ENCODE measurements at regions not wholly inside any gene's neighbourhood (a gene's known extent, or its start where the extent isn't known, plus 50 kb on each side); places are given as distances from the start of the nearest gene placed in this dataset.

DNA sequence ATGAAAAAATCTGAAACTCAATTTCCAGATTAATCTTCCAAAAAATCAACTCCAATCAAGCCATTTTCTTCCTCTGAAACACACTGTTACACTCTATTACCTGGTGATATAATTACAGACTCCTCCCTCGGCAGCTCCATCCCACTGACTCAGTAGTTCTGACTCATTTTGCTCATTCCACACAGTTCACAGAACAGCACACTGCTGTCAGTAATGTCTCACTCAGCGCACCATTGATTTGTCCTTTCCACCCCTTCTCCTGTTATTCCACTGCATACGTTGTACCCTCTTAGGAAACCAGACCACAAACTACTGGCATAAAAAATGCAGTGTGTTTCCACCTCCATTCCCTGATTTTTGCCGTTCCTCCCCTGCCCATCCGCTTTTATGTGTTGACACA lies 212.7 kb downstream of the SLIT2 start:
- no peak for TF ChIP-seq TOX (CRISPR knock-in tag; IDR thresholded peaks at IDR 0.05; ENCODE audit: borderline replicate concordance)
- TF ChIP-seq, protein P1, sequence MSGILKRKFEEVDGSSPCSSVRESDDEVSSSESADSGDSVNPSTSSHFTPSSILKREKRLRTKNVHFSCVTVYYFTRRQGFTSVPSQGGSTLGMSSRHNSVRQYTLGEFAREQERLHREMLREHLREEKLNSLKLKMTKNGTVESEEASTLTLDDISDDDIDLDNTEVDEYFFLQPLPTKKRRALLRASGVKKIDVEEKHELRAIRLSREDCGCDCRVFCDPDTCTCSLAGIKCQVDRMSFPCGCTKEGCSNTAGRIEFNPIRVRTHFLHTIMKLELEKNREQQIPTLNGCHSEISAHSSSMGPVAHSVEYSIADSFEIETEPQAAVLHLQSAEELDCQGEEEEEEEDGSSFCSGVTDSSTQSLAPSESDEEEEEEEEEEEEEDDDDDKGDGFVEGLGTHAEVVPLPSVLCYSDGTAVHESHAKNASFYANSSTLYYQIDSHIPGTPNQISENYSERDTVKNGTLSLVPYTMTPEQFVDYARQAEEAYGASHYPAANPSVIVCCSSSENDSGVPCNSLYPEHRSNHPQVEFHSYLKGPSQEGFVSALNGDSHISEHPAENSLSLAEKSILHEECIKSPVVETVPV (CRISPR knock-in tag; IDR thresholded peaks at IDR 0.05), result no peak
- no peak for TF ChIP-seq GLIS3 (CRISPR knock-in tag; IDR thresholded peaks at IDR 0.05)
- no peak for TF ChIP-seq ZNF8 (CRISPR knock-in tag; IDR thresholded peaks at IDR 0.05)
- no peak for TF ChIP-seq OSR1 (CRISPR knock-in tag; IDR thresholded peaks at IDR 0.05)
- TF ChIP-seq ISL1 (CRISPR knock-in tag; IDR thresholded peaks at IDR 0.05), result no peak
- no peak for TF ChIP-seq SNAI2 (CRISPR knock-in tag; IDR thresholded peaks at IDR 0.05)
- no peak for TF ChIP-seq TCF4 (CRISPR knock-in tag; IDR thresholded peaks at IDR 0.05; ENCODE audit: borderline replicate concordance)
- no peak for TF ChIP-seq BACH2 (CRISPR knock-in tag; IDR thresholded peaks at IDR 0.05; ENCODE audit: borderline replicate concordance)
- TF ChIP-seq ZNF70 (CRISPR knock-in tag; IDR thresholded peaks at IDR 0.05), result no peak
- no peak for TF ChIP-seq PATZ1 (CRISPR knock-in tag; IDR thresholded peaks at IDR 0.05; ENCODE audit: borderline replicate concordance)
- TF ChIP-seq PPARA (CRISPR knock-in tag; IDR thresholded peaks at IDR 0.05; ENCODE audit: borderline replicate concordance), result no peak
- TF ChIP-seq, protein P2, sequence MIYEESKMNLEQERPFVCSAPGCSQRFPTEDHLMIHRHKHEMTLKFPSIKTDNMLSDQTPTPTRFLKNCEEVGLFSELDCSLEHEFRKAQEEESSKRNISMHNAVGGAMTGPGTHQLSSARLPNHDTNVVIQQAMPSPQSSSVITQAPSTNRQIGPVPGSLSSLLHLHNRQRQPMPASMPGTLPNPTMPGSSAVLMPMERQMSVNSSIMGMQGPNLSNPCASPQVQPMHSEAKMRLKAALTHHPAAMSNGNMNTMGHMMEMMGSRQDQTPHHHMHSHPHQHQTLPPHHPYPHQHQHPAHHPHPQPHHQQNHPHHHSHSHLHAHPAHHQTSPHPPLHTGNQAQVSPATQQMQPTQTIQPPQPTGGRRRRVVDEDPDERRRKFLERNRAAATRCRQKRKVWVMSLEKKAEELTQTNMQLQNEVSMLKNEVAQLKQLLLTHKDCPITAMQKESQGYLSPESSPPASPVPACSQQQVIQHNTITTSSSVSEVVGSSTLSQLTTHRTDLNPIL (CRISPR knock-in tag; IDR thresholded peaks at IDR 0.05; ENCODE audit: low read depth), result no peak
- TF ChIP-seq ZFP30 (CRISPR knock-in tag; IDR thresholded peaks at IDR 0.05), result no peak
- TF ChIP-seq ZC3H10 (CRISPR knock-in tag; IDR thresholded peaks at IDR 0.05), result no peak
- no peak for TF ChIP-seq ZNF565 (CRISPR knock-in tag; conservative IDR thresholded peaks at IDR 0.05; ENCODE audit: low read depth)
- no peak for TF ChIP-seq ESRRG (CRISPR knock-in tag; IDR thresholded peaks at IDR 0.05)
- TF ChIP-seq, protein P3, sequence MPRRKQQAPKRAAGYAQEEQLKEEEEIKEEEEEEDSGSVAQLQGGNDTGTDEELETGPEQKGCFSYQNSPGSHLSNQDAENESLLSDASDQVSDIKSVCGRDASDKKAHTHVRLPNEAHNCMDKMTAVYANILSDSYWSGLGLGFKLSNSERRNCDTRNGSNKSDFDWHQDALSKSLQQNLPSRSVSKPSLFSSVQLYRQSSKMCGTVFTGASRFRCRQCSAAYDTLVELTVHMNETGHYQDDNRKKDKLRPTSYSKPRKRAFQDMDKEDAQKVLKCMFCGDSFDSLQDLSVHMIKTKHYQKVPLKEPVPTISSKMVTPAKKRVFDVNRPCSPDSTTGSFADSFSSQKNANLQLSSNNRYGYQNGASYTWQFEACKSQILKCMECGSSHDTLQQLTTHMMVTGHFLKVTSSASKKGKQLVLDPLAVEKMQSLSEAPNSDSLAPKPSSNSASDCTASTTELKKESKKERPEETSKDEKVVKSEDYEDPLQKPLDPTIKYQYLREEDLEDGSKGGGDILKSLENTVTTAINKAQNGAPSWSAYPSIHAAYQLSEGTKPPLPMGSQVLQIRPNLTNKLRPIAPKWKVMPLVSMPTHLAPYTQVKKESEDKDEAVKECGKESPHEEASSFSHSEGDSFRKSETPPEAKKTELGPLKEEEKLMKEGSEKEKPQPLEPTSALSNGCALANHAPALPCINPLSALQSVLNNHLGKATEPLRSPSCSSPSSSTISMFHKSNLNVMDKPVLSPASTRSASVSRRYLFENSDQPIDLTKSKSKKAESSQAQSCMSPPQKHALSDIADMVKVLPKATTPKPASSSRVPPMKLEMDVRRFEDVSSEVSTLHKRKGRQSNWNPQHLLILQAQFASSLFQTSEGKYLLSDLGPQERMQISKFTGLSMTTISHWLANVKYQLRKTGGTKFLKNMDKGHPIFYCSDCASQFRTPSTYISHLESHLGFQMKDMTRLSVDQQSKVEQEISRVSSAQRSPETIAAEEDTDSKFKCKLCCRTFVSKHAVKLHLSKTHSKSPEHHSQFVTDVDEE (CRISPR knock-in tag; IDR thresholded peaks at IDR 0.05), result no peak
- no peak for TF ChIP-seq ZFP3 (CRISPR knock-in tag; IDR thresholded peaks at IDR 0.05)
- TF ChIP-seq CSDC2 (CRISPR knock-in tag; IDR thresholded peaks at IDR 0.05), result no peak
- ATAC-seq, result peak; percentile 86

DNA sequence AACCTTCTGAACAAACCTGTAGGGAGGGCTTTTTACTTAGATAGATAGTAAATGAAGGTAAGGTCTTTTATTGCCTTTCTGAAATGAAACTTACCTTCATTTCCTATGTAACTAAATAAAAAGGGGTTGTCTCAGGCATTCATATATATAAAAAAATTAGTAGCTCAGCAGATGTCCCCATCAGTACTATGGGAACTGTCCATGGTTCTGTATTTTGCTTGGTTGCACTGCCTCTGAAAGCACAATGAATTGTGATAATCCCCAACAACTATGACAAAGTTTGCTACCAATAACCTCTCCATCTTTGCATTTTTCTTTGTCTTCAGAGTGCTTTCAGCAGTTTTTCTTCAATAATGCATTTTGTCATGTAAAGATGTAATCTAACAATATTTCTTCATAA lies 222.4 kb downstream of the SLIT2 start:
- ATAC-seq, result peak; percentile 44; the same call in 2 of the 3 replicates

DNA sequence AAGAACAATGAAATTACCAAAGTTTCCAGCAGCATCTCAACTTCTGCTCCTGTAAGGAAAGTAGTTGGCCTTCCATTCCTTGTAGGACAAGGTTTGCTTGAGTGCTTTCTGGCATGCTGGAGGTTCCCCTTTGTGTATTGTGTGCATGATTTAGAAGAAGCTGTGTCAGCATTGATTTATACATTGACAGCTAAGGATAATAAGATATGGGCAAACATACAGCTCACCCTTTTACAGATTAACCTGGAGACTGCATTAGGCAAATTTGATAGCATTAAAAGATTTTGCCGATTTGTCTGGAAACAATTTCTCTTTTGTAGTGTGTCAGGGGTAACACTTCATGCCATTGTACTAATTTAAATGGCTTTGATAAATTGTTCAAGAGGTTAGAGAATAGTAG lies 221.8 kb upstream of the PACRGL start:
- ATAC-seq, result no peak
- TF ChIP-seq BACH2 (CRISPR knock-in tag; IDR thresholded peaks at IDR 0.05; ENCODE audit: borderline replicate concordance), result no peak
- no peak for TF ChIP-seq SNAI2 (CRISPR knock-in tag; IDR thresholded peaks at IDR 0.05)
- TF ChIP-seq, protein P1 (CRISPR knock-in tag; IDR thresholded peaks at IDR 0.05), result no peak
- TF ChIP-seq ESRRG (CRISPR knock-in tag; IDR thresholded peaks at IDR 0.05), result no peak
- no peak for TF ChIP-seq TOX (CRISPR knock-in tag; IDR thresholded peaks at IDR 0.05; ENCODE audit: borderline replicate concordance)
- no peak for TF ChIP-seq CSDC2 (CRISPR knock-in tag; IDR thresholded peaks at IDR 0.05)

More for the DNA sequence above, 222.4 kb downstream of the SLIT2 start:
- TF ChIP-seq, protein P4, sequence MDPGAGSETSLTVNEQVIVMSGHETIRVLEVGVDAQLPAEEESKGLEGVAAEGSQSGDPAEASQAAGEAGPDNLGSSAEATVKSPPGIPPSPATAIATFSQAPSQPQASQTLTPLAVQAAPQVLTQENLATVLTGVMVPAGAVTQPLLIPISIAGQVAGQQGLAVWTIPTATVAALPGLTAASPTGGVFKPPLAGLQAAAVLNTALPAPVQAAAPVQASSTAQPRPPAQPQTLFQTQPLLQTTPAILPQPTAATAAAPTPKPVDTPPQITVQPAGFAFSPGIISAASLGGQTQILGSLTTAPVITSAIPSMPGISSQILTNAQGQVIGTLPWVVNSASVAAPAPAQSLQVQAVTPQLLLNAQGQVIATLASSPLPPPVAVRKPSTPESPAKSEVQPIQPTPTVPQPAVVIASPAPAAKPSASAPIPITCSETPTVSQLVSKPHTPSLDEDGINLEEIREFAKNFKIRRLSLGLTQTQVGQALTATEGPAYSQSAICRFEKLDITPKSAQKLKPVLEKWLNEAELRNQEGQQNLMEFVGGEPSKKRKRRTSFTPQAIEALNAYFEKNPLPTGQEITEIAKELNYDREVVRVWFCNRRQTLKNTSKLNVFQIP (CRISPR knock-in tag; IDR thresholded peaks at IDR 0.05; ENCODE audit: borderline replicate concordance, low read depth), result no peak
- 0 out of 2 replicates have a peak, but pooled peaks have one; percentile 18 for TF ChIP-seq ISL1 (CRISPR knock-in tag; IDR thresholded peaks at IDR 0.05)
